ENCODE measurements at regions not wholly inside any gene's neighbourhood (a gene's known extent, or its start where the extent isn't known, plus 50 kb on each side); places are given as distances from the start of the nearest gene placed in this dataset.

GRCh38 chr12:66044731-66045130, 85.8 kb downstream of the LLPH start:
- H3K27me3 ChIP-seq (replicated peaks; ENCODE audit: insufficient read depth) = no peaks in the 10 kb centered on the region
- no peaks in the 10 kb centered on the region for H3K9me3 ChIP-seq
- no peaks in the 10 kb centered on the region for H3K4me1 ChIP-seq (ENCODE audit: control insufficient read depth in 1 of 2, low read depth in 2 of 2)
- H3K27ac ChIP-seq = no peak overlapping the region
- H3K4me3 ChIP-seq = no peak overlapping the region
- DNase-seq (ENCODE audit: low spot score) (no peak), ATAC-seq (ENCODE audit: insufficient number of reproducible peaks, low FRiP score, low read depth) (no peak)
- no peak for TF ChIP-seq CTCF (IDR thresholded peaks at IDR 0.05)
- no peaks in the 10 kb centered on the region for H3K36me3 ChIP-seq

DNA sequence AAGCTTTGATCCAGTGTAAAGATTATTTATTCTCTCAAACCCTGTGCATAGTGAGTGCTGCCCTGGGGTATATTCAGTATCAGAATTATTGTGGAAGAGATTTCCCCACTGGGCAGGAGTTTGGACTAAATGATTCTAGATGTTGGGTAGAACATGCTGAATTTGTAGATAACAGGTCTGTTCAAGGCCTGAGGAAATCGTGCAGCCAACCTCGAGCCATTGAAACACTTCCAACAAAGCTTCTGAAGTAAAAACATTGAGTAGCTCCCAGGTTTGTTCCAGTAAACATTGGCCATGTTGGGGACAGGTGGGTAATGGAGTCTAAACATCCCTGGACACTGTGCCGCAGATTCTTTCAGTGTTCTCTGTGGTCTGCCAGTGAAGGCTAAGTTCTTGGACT, 87.5 kb downstream of the LLPH start:
- H3K9me3 ChIP-seq = no peaks in the 10 kb centered on the region
- no peaks in the 10 kb centered on the region for H3K27me3 ChIP-seq (replicated peaks; ENCODE audit: insufficient read depth)
- no peak for TF ChIP-seq CTCF (IDR thresholded peaks at IDR 0.05)
- no peak for DNase-seq (ENCODE audit: low spot score)
- no peaks in the 10 kb centered on the region for H3K4me1 ChIP-seq (ENCODE audit: control insufficient read depth in 1 of 2, low read depth in 2 of 2)
- no peak overlapping the region for H3K27ac ChIP-seq
- H3K4me3 ChIP-seq = no peak overlapping the region
- no peaks in the 10 kb centered on the region for H3K36me3 ChIP-seq
- no peak for ATAC-seq (ENCODE audit: insufficient number of reproducible peaks, low FRiP score, low read depth)

DNA sequence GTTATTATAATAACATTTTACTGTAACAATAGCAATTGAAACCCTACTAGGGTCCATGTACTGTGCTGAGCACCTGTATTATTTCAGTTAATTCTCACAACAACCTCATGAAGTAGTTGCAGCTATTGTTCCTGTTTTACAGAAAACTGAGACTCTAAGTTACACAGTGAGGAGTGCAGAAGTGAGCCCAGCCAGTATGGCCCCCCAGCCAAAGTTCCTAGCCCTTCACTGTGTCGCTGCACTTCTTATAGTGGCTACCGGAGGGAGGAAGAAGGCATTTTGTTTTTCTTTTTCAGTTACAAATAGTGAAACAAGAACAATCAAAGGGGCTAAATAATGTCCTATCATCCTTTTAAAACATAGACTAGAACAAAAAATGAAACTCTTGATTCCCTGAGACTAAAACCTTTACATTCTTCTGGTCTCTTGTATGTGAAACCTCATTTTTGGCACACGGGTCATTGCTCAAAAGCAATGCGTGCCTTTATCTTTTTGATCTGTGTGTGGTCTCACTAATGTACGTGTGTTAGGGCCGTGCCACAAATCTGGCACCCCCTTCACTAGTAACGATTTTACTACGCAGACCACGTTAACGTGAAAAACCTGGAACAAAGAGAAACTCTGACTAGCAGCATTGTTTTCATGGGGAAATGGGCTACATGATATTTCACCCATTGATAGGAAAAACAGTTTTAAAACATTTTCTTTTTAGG, 88.7 kb downstream of the LLPH start:
- no peaks in the 10 kb centered on the region for H3K27me3 ChIP-seq (replicated peaks; ENCODE audit: insufficient read depth)
- no peaks in the 10 kb centered on the region for H3K36me3 ChIP-seq
- no peak for DNase-seq (ENCODE audit: low spot score)
- no peak for ATAC-seq (ENCODE audit: insufficient number of reproducible peaks, low FRiP score, low read depth)
- no peak overlapping the region for H3K27ac ChIP-seq
- no peak overlapping the region for H3K4me3 ChIP-seq
- TF ChIP-seq CTCF (IDR thresholded peaks at IDR 0.05) = no peak
- no peaks in the 10 kb centered on the region for H3K9me3 ChIP-seq
- peaks cover 2% of the 10 kb centered on the region in 2 donors for H3K4me1 ChIP-seq (ENCODE audit: control insufficient read depth in 1 of 2, low read depth in 2 of 2)

GRCh38 chr12:66036317-66036716, 94.2 kb downstream of the LLPH start:
- DNase-seq (ENCODE audit: low spot score) (peak; percentile 17), ATAC-seq (ENCODE audit: insufficient number of reproducible peaks, low FRiP score, low read depth) (peak; percentile 98)
- H3K27ac ChIP-seq = peak overlapping the region; percentile 51 to 77
- H3K9me3 ChIP-seq = no peaks in the 10 kb centered on the region
- H3K27me3 ChIP-seq (replicated peaks; ENCODE audit: insufficient read depth) = no peaks in the 10 kb centered on the region
- H3K36me3 ChIP-seq = no peaks in the 10 kb centered on the region
- peak overlapping the region; percentile 24 for H3K4me3 ChIP-seq
- peaks cover 5 to 16% of the 10 kb centered on the region in 2 donors for H3K4me1 ChIP-seq (ENCODE audit: control insufficient read depth in 1 of 2, low read depth in 2 of 2)
- TF ChIP-seq CTCF (IDR thresholded peaks at IDR 0.05) = peak; percentile 23

DNA sequence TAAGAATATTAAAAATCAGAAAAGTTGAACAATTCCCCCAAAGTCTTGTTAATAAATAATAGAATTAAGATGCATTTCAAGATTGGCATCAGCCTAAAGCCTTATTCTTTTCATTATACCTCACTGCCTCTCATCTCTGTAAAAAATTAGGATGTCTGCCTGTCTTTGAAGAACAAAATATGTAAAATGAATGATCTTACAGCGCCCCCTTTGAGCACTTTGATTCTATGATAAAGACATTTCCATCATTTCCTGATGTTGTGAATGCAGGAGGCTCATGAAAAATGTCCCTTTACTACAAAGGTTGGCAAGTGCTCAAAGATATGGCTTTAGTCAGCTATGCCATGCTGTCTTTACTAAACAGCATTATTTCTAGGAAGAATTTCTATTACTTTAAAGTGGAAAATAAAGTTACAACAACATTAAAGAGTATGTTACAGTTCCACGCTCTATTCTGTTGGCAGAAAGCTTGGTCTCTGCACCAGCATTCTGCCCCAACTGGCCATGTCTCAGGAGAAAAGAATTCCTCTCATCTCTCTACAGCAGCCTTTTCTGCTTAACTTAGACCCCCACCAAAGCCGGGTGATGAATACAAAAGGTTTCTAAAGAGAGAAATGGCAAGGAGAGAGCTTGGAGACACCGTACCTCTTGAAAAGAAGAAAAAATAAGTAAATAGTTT, 95.1 kb downstream of the LLPH start:
- Histone ChIP-seq H3K27ac (peak overlapping the region; percentile 51 to 77), H3K9me3 (no peaks in the 10 kb centered on the region), H3K27me3 (replicated peaks; ENCODE audit: insufficient read depth) (no peaks in the 10 kb centered on the region), H3K4me1 (ENCODE audit: control insufficient read depth in 1 of 2, low read depth in 2 of 2) (peaks cover 5 to 16% of the 10 kb centered on the region in 2 donors), H3K4me3 (peak overlapping the region; percentile 24), H3K36me3 (no peaks in the 10 kb centered on the region)
- TF ChIP-seq CTCF (IDR thresholded peaks at IDR 0.05) = peak; percentile 15
- ATAC-seq (ENCODE audit: insufficient number of reproducible peaks, low FRiP score, low read depth) (no peak), DNase-seq (ENCODE audit: low spot score) (no peak)

All from thoracic aorta (tissue), 2 donors.